ENCODE measurements at regions not wholly inside any gene's neighbourhood (a gene's known extent, or its start where the extent isn't known, plus 50 kb on each side); places are given as distances from the start of the nearest gene placed in this dataset.

GRCh38 chr10:27605318-27605717, 101.2 kb downstream of the RAB18 start:
- H3K27ac Mint-ChIP-seq, result no peak overlapping the region
- no peaks in the 10 kb centered on the region for H3K27me3 Mint-ChIP-seq
- DNase-seq (no peak), ATAC-seq (no peak)
- H3K9me3 Mint-ChIP-seq, result no peaks in the 10 kb centered on the region
- peaks cover 6% of the 10 kb centered on the region for H3K4me1 Mint-ChIP-seq (ENCODE audit: low read depth)
- CTCF ChIA-PET, result no interaction called here
- POLR2A ChIA-PET, result no interaction called here
- no peak for TF ChIP-seq CTCF (IDR thresholded peaks at IDR 0.05)
- H3K36me3 Mint-ChIP-seq (ENCODE audit: low read depth), result no peaks in the 10 kb centered on the region
- intact Hi-C loops (cut with micrococcal nuclease), result no loop called here
- H3K4me3 Mint-ChIP-seq, result no peak overlapping the region

GRCh38 chr10:27607591-27607990, 103.5 kb downstream of the RAB18 start:
- ChIA-PET POLR2A (no interaction called here), CTCF (no interaction called here)
- ATAC-seq, result no peak
- Mint-ChIP-seq H3K27me3 (no peaks in the 10 kb centered on the region), H3K36me3 (ENCODE audit: low read depth) (no peaks in the 10 kb centered on the region), H3K9me3 (no peaks in the 10 kb centered on the region), H3K4me3 (no peak overlapping the region), H3K4me1 (ENCODE audit: low read depth) (peaks cover 6% of the 10 kb centered on the region), H3K27ac (no peak overlapping the region)
- intact Hi-C loops (cut with micrococcal nuclease), result no loop called here
- no peak for TF ChIP-seq CTCF (IDR thresholded peaks at IDR 0.05)
- no peak for DNase-seq

GRCh38 chr10:27611236-27611635, 107.1 kb downstream of the RAB18 start:
- POLR2A ChIA-PET, result no interaction called here
- intact Hi-C loops (cut with micrococcal nuclease), result no loop called here
- Mint-ChIP-seq H3K36me3 (ENCODE audit: low read depth) (no peaks in the 10 kb centered on the region), H3K9me3 (no peaks in the 10 kb centered on the region), H3K27me3 (peaks cover 3% of the 10 kb centered on the region), H3K4me3 (no peak overlapping the region), H3K27ac (no peak overlapping the region), H3K4me1 (ENCODE audit: low read depth) (peaks cover 13% of the 10 kb centered on the region)
- DNase-seq, result no peak
- no peak for TF ChIP-seq CTCF (IDR thresholded peaks at IDR 0.05)
- CTCF ChIA-PET, result interaction anchor here (0.6 kb wide), 1 partner anchor 724 kb away, joined by 3 read pairs; no protein-coding TSS in a partner anchor
- no peak for ATAC-seq

GRCh38 chr10:27611744-27612550, 107.8 kb downstream of the RAB18 start:
- CTCF ChIA-PET, result interaction anchor here (1.0 kb wide), 1 partner anchor 54 kb away, joined by 3 read pairs; no protein-coding TSS in a partner anchor
- Mint-ChIP-seq H3K27ac (no peak overlapping the region), H3K9me3 (no peaks in the 10 kb centered on the region)

More at GRCh38 chr10:27611744-27612550, 107.8 kb downstream of the RAB18 start:
- TF ChIP-seq CTCF (IDR thresholded peaks at IDR 0.05), result no peak
- Mint-ChIP-seq H3K4me3 (no peak overlapping the region), H3K4me1 (ENCODE audit: low read depth) (peaks cover 13% of the 10 kb centered on the region), H3K36me3 (ENCODE audit: low read depth) (no peaks in the 10 kb centered on the region), H3K27me3 (peaks cover 3% of the 10 kb centered on the region)
- ATAC-seq (no peak), DNase-seq (no peak)
- POLR2A ChIA-PET, result interaction anchor here (0.6 kb wide), 1 partner anchor 165 kb away, joined by 3 read pairs; no protein-coding TSS in a partner anchor
- intact Hi-C loops (cut with micrococcal nuclease), result no loop called here

Data from activated CD8-positive, alpha-beta T cell treated with anti-CD3 and anti-CD28 coated beads for 36 hours (primary cell).